ENCODE measurements at regions not wholly inside any gene's neighbourhood (a gene's known extent, or its start where the extent isn't known, plus 50 kb on each side); places are given as distances from the start of the nearest gene placed in this dataset.

DNA sequence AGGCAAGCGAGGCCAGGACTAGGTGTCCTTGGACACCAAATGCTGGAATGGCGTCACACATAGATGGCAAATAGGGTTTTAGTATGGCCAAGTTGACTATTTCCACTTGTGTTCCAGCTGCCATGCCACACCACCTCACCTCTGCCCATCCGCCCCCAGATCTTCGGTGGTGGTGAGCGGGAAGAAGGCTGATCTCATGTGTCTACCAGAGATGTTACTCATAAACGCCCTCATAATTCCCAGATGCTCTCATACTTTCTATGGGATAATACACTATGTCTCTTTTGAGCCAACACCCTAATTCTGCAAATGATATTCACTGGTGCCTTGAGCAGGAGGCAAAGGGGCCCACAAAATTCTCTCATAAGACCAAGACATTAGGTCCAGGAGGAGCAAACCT is 281.1 kb upstream of the FN1 start:
- TF ChIP-seq, protein P1, sequence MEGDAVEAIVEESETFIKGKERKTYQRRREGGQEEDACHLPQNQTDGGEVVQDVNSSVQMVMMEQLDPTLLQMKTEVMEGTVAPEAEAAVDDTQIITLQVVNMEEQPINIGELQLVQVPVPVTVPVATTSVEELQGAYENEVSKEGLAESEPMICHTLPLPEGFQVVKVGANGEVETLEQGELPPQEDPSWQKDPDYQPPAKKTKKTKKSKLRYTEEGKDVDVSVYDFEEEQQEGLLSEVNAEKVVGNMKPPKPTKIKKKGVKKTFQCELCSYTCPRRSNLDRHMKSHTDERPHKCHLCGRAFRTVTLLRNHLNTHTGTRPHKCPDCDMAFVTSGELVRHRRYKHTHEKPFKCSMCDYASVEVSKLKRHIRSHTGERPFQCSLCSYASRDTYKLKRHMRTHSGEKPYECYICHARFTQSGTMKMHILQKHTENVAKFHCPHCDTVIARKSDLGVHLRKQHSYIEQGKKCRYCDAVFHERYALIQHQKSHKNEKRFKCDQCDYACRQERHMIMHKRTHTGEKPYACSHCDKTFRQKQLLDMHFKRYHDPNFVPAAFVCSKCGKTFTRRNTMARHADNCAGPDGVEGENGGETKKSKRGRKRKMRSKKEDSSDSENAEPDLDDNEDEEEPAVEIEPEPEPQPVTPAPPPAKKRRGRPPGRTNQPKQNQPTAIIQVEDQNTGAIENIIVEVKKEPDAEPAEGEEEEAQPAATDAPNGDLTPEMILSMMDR (IDR thresholded peaks at IDR 0.05): no peak
- TF ChIP-seq POLR2A (IDR thresholded peaks at IDR 0.05): no peak
